ENCODE measurements at regions not wholly inside any gene's neighbourhood (a gene's known extent, or its start where the extent isn't known, plus 50 kb on each side); places are given as distances from the start of the nearest gene placed in this dataset.
"Not testable (repeated sequence)": the region's sequence is repeated elsewhere in the genome, so short reads cannot be mapped to it uniquely, and the experiment has no call there.

- TF ChIP-seq, protein P1, sequence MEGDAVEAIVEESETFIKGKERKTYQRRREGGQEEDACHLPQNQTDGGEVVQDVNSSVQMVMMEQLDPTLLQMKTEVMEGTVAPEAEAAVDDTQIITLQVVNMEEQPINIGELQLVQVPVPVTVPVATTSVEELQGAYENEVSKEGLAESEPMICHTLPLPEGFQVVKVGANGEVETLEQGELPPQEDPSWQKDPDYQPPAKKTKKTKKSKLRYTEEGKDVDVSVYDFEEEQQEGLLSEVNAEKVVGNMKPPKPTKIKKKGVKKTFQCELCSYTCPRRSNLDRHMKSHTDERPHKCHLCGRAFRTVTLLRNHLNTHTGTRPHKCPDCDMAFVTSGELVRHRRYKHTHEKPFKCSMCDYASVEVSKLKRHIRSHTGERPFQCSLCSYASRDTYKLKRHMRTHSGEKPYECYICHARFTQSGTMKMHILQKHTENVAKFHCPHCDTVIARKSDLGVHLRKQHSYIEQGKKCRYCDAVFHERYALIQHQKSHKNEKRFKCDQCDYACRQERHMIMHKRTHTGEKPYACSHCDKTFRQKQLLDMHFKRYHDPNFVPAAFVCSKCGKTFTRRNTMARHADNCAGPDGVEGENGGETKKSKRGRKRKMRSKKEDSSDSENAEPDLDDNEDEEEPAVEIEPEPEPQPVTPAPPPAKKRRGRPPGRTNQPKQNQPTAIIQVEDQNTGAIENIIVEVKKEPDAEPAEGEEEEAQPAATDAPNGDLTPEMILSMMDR (IDR thresholded peaks at IDR 0.05; ENCODE audit: borderline replicate concordance, insufficient read depth, low read depth, low read length): no peak
- H3K4me3 ChIP-seq (ENCODE audit: low read depth, low read length): no peak overlapping the region
These were observed 202.2 kb upstream of the RPS23 start for GRCh38 chr5:82480331-82480730.

DNA sequence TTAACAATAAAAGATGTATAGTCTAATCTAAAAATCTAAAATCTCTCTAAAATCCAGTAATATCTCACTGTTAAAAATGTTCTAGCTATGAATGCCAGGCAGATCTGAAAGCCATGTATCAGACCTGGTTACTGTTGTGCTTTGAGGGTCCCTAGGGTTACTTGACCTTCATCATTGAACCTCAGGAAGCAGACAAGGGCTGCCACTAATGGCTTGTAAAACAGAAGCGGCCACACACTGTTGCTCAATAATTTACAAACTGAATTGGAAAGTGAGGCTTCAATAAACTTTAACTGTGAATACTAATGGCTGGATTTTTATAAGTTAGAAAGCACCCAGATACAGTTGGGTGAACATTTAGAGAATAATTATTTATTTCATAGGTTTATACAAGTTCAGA is 198.0 kb upstream of the RPS23 start:
- TF ChIP-seq, protein P1 (IDR thresholded peaks at IDR 0.05; ENCODE audit: borderline replicate concordance, insufficient read depth, low read depth, low read length): no peak
- no peak overlapping the region for H3K4me3 ChIP-seq (ENCODE audit: low read depth, low read length)

- TF ChIP-seq, protein P1 (IDR thresholded peaks at IDR 0.05; ENCODE audit: borderline replicate concordance, insufficient read depth, low read depth, low read length): no peak
- H3K4me3 ChIP-seq (ENCODE audit: low read depth, low read length): no peak overlapping the region
These were observed 195.1 kb upstream of the RPS23 start for GRCh38 chr5:82473262-82473661.

GRCh38 chr5:82470185-82470994 is 192.2 kb upstream of the RPS23 start:
- H3K4me3 ChIP-seq (ENCODE audit: low read depth, low read length): no peak overlapping the region
- TF ChIP-seq, protein P1 (IDR thresholded peaks at IDR 0.05; ENCODE audit: borderline replicate concordance, insufficient read depth, low read depth, low read length): no peak

DNA sequence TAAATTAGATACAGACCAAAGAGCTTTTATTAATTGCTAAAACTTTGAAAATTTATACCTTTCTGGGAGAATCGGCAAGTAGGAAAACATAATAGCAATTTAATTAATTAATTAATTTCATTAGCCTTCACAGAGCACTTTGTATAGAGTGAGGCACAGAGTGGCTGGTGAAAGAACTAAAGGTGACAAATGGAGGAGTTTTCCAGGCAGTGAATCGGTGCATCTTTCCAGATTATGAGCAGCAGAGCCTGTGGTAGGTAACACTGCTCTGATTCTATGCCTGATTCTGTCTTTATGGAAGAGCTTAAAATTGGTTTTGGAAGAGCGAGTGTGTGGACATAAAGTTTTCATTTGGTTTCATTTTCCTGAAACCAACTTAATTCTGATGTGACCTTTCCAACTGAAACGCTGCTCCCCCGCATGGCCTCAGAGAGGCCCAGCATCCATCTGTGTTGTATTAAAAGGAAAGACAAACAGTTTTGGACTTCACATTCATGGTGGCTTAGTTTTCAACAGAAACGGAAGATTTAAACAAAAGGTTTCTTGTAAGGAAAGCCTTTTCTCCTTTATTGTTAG is 188.9 kb upstream of the RPS23 start:
- TF ChIP-seq, protein P1 (IDR thresholded peaks at IDR 0.05; ENCODE audit: borderline replicate concordance, insufficient read depth, low read depth, low read length): no peak
- H3K4me3 ChIP-seq (ENCODE audit: low read depth, low read length): no peak overlapping the region

- TF ChIP-seq, protein P1 (IDR thresholded peaks at IDR 0.05; ENCODE audit: borderline replicate concordance, insufficient read depth, low read depth, low read length): no peak
- H3K4me3 ChIP-seq (ENCODE audit: low read depth, low read length): no peak overlapping the region
These were observed 187.1 kb upstream of the RPS23 start for GRCh38 chr5:82465235-82465634.

DNA sequence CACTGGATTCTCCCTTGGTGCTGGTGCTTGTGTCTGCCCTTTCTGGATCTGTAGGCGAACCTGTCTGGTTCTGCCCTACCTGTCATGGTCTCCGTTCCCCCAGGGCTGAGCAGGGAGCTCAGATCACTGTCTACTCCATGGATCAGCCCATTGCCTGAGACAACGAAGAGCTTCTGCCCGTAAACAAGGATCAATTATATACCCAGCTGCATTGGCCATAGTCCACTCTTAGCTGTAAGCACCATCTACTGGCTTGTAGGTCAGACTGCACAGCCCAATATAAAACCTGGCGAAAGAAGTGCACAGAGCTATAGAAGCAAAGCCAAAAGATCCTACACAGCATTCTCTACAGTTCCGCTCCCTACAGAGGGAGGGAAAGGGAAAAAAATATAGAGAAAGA is 181.5 kb upstream of the RPS23 start:
- TF ChIP-seq, protein P1 (IDR thresholded peaks at IDR 0.05; ENCODE audit: borderline replicate concordance, insufficient read depth, low read depth, low read length): no peak
- H3K4me3 ChIP-seq (ENCODE audit: low read depth, low read length): no peak overlapping the region

- H3K4me3 ChIP-seq (ENCODE audit: low read depth, low read length): not testable (repeated sequence)
These were observed 177.2 kb upstream of the RPS23 start for GRCh38 chr5:82455317-82455716.

Data from GM12875 (cell line).